ENCODE measurements at regions not wholly inside any gene's neighbourhood (a gene's known extent, or its start where the extent isn't known, plus 50 kb on each side); places are given as distances from the start of the nearest gene placed in this dataset.

GRCh38 chr4:64895031-64895430 is 485.8 kb upstream of the TECRL start:
- H3K9me3 ChIP-seq: no peaks in the 10 kb centered on the region
- TF ChIP-seq CTCF (IDR thresholded peaks at IDR 0.05; ENCODE audit: low read depth, low read length): no peak

DNA sequence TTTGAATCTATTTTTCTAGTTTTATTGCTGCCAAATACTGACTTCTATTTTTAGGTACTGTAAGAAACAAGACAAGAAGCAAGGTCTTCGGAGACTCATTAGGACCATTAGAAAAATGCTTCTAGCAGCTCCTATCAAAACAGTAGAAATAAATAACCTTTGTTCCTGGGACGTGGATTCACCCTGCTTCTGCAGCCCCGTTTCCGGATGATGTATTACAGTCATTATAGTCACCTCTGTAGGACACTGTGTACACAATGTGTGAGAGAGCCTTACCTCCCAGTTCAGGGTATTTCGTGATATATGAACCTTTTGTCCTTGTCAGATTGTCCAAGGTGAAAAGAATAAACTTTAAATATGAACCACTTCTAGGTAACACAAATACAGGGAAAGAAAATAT is 484.0 kb upstream of the TECRL start:
- H3K4me1 ChIP-seq: no peaks in the 10 kb centered on the region; the same call in 1 of the 2 replicates
- DNase-seq: no peak
- H3K36me3 ChIP-seq: no peaks in the 10 kb centered on the region
- TF ChIP-seq CTCF (IDR thresholded peaks at IDR 0.05; ENCODE audit: low read depth, low read length): no peak
- no peak overlapping the region for H3K4me3 ChIP-seq (ENCODE audit: low read depth, low read length)
- no peaks in the 10 kb centered on the region for H3K9me3 ChIP-seq
- H3K27me3 ChIP-seq: no peaks in the 10 kb centered on the region

More at GRCh38 chr4:64895031-64895430, 485.8 kb upstream of the TECRL start:
- no peaks in the 10 kb centered on the region for H3K36me3 ChIP-seq
- no peaks in the 10 kb centered on the region for H3K27me3 ChIP-seq
- no peak overlapping the region for H3K4me3 ChIP-seq (ENCODE audit: low read depth, low read length)
- DNase-seq: no peak
- H3K4me1 ChIP-seq: no peaks in the 10 kb centered on the region

DNA sequence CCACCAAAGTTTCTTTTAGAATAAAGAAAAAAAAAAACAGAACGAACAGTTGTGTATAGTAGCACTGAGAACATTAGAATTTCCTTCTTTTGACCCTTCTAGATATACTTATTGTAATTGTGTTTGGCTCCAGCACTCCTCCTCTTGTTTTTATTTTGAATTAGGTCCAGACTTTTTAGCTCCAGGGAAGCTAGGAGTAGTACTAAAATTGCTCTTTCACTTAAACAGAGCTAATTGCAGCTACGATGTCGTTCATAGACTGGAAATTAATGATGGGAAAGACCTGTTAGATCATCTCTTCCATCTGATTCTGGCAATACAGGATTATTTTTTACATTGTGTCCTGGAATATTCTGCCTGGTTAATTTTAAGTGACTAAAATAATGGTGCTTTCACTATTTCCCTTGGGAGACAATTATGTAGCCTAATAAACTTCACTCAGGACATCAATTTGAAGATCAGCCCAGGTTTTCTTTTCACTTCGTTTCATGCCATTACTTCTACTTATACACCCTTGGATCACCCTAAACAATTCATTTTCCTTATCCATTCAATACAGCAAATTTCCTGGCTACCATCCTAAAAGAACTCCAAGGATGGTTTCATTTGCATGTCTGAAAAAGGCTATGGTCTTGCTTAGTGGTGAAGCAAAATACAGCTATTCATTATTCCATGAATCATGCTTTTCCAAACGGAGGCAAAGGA is 480.8 kb upstream of the TECRL start:
- DNase-seq: no peak
- Histone ChIP-seq H3K4me3 (ENCODE audit: low read depth, low read length) (no peak overlapping the region), H3K4me1 (no peaks in the 10 kb centered on the region; the same call in 1 of the 2 replicates), H3K36me3 (no peaks in the 10 kb centered on the region), H3K9me3 (no peaks in the 10 kb centered on the region), H3K27me3 (no peaks in the 10 kb centered on the region)
- TF ChIP-seq CTCF (IDR thresholded peaks at IDR 0.05; ENCODE audit: low read depth, low read length): no peak

DNA sequence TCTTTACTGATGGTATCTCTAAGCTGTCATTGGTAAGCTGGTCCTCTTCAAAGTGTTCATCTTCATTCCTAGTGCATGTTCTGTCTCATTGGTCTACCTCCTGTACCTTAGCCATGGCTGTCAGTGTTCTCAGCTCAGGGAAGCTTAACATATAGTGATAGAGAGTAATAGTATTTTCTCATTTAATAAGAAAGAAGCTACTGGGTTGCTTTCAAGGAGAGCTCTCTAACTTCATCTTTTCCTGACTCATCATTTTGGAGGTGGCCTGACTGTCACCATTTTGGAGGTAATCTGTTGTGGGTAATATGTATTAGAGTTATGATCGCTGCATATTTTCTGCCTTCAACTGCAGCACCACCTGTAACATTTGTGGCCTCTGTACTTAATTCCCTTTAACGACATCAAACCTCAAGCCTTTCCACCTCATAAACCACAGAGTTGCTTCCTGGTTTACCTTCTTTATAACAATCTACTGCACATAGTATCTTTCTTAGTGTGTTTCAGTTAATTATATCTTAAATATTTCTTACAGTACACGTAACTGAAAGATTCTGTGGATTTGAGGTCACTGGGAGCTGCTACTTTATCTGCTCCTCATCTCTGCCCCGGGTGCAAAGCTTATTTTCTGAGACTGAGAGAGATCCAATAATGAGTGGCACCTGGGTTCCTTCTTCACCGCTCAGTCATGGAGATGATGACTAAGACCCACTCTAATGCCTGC is 474.0 kb upstream of the TECRL start:
- Histone ChIP-seq H3K36me3 (no peaks in the 10 kb centered on the region), H3K4me3 (ENCODE audit: low read depth, low read length) (no peak overlapping the region), H3K9me3 (no peaks in the 10 kb centered on the region), H3K27me3 (no peaks in the 10 kb centered on the region), H3K4me1 (no peaks in the 10 kb centered on the region)
- no peak for DNase-seq
- no peak for TF ChIP-seq CTCF (IDR thresholded peaks at IDR 0.05; ENCODE audit: low read depth, low read length)

DNA sequence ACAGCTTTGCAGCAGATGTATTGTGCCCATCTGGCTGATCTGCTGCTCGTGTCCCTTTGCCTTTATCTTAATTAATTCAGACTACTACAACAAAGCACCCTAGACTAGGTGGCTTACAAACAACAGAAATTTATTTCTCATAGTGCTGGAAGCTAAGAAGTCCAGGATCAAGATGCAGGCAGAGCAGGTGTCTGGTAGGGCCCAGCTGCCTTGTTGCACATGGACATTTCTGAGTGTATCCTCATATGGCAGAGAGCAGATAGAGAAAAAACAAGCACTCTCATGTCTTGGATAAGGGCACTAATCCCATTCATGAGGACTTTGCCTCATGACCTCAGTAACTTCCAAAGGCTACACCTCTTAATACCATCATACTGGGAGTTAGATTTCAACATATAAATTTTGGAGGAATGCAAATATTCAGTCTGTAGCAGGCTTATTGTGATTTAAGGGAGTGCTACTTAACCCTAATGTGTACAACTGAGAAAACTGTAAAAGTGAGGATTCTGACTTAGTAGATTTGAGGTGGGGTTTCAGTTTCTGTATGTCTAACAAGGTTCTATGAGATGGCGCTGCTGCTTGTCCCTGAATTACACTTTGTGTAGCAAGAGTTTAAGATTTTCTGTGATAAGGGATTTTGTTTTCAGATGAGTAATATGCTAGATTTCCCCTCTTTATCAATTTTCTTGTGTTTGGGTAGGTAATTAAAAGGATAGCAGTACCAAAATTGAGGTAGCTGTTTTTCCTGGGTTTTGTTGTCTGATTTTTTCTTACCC is 473.2 kb upstream of the TECRL start:
- Histone ChIP-seq H3K27me3 (no peaks in the 10 kb centered on the region), H3K36me3 (no peaks in the 10 kb centered on the region), H3K9me3 (no peaks in the 10 kb centered on the region), H3K4me3 (ENCODE audit: low read depth, low read length) (no peak overlapping the region), H3K4me1 (no peaks in the 10 kb centered on the region)
- DNase-seq: peak; percentile 10
- TF ChIP-seq CTCF (IDR thresholded peaks at IDR 0.05; ENCODE audit: low read depth, low read length): no peak
